C4-2B (cell line): ENCODE measurements at regions not wholly inside any gene's neighbourhood (a gene's known extent, or its start where the extent isn't known, plus 50 kb on each side); places are given as distances from the start of the nearest gene placed in this dataset.

Source experiments
- ZFX ChIP-seq: fragments of 450-650 bp; IDR thresholded peaks from 2 replicates; pipeline ENCODE4 v1.6.1; 2017
- TF ChIP-seq, protein P1 (sequence below): fragments of 450-650 bp; conservative IDR thresholded peaks from 2 replicates; pipeline ENCODE4 v1.5.1; 2017; ENCODE audit warnings: mild to moderate bottlenecking

GRCh38 chr3:144770281-144770680 lies 798.7 kb downstream of the DIPK2A start:
- TF ChIP-seq, protein P1, sequence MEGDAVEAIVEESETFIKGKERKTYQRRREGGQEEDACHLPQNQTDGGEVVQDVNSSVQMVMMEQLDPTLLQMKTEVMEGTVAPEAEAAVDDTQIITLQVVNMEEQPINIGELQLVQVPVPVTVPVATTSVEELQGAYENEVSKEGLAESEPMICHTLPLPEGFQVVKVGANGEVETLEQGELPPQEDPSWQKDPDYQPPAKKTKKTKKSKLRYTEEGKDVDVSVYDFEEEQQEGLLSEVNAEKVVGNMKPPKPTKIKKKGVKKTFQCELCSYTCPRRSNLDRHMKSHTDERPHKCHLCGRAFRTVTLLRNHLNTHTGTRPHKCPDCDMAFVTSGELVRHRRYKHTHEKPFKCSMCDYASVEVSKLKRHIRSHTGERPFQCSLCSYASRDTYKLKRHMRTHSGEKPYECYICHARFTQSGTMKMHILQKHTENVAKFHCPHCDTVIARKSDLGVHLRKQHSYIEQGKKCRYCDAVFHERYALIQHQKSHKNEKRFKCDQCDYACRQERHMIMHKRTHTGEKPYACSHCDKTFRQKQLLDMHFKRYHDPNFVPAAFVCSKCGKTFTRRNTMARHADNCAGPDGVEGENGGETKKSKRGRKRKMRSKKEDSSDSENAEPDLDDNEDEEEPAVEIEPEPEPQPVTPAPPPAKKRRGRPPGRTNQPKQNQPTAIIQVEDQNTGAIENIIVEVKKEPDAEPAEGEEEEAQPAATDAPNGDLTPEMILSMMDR = no peak
- TF ChIP-seq ZFX = no peak
